ENCODE measurements at regions not wholly inside any gene's neighbourhood (a gene's known extent, or its start where the extent isn't known, plus 50 kb on each side); places are given as distances from the start of the nearest gene placed in this dataset.

- dilution Hi-C loops (cut with MboI; ENCODE audit: extremely low pct_ligation_motif_present, low sequenced_read_pairs) = no loop called here
- TF ChIP-seq CTCF (optimal IDR thresholded peaks at IDR 0.05 in 1 of 3, IDR thresholded peaks at IDR 0.05 in 1 of 3, conservative IDR thresholded peaks at IDR 0.05 in 1 of 3; ENCODE audit: extremely low read depth in 1 of 3, insufficient read depth in 2 of 3, low read length in 3 of 3) (peak in 1 of 3 experiments; percentile 13), EZH2 (IDR thresholded peaks at IDR 0.05; ENCODE audit: low read length) (no peak)
- H3K9me3 ChIP-seq (ENCODE audit: control insufficient read depth, low read depth, low read length) = no peaks in the 10 kb centered on the region
- no peaks in the 10 kb centered on the region for H3K27me3 ChIP-seq (ENCODE audit: control insufficient read depth, extremely low read depth, insufficient read depth, low read length)
- H3K4me3 ChIP-seq (ENCODE audit: control insufficient read depth in 2 of 3, extremely low read depth in 1 of 3, insufficient read depth in 2 of 3, low read depth in 1 of 3, low read length in 3 of 3) = no peak overlapping the region
- no peaks in the 10 kb centered on the region for H3K36me3 ChIP-seq (ENCODE audit: control insufficient read depth in 2 of 2, extremely low read depth in 1 of 2, insufficient read depth in 2 of 2, low read length in 2 of 2)
- H3K4me2 ChIP-seq (ENCODE audit: control insufficient read depth, extremely low read depth, insufficient read depth, low read depth, low read length) = no peak overlapping the region
- peaks cover 3% of the 10 kb centered on the region for H3K4me1 ChIP-seq (ENCODE audit: control insufficient read depth, extremely low read depth, insufficient read depth, low read length)
- no peaks in the 10 kb centered on the region for H3K9me1 ChIP-seq (ENCODE audit: control insufficient read depth, extremely low read depth, insufficient read depth, low read length)
- H3K27ac ChIP-seq (ENCODE audit: control insufficient read depth, insufficient read depth, low read length) = no peak overlapping the region
- no peak for DNase-seq (ENCODE audit: low read depth, low spot score)
- H4K20me1 ChIP-seq (ENCODE audit: control insufficient read depth, extremely low read depth, insufficient read depth, low read length) = no peaks in the 10 kb centered on the region
- no peaks in the 10 kb centered on the region for H3K79me2 ChIP-seq (ENCODE audit: control insufficient read depth, insufficient read depth, low read length)
- no peak overlapping the region for H2AFZ ChIP-seq (ENCODE audit: control insufficient read depth, low read length)
- H3K9ac ChIP-seq (ENCODE audit: control insufficient read depth, extremely low read depth, insufficient read depth, low read length) = no peak overlapping the region
- FAIRE-seq = no peak
These were observed 82.0 kb upstream of the FAM241A start for GRCh38 chr4:112063260-112063659.

- DNase-seq (ENCODE audit: low read depth, low spot score) = no peak
These were observed 76.1 kb upstream of the FAM241A start for GRCh38 chr4:112069110-112069509.

More at GRCh38 chr4:112069110-112069509, 76.1 kb upstream of the FAM241A start:
- dilution Hi-C loops (cut with MboI; ENCODE audit: extremely low pct_ligation_motif_present, low sequenced_read_pairs) = no loop called here
- Histone ChIP-seq H3K27ac (ENCODE audit: control insufficient read depth, insufficient read depth, low read length) (no peak overlapping the region), H3K4me3 (ENCODE audit: control insufficient read depth in 2 of 3, extremely low read depth in 1 of 3, insufficient read depth in 2 of 3, low read depth in 1 of 3, low read length in 3 of 3) (no peak overlapping the region), H3K36me3 (ENCODE audit: control insufficient read depth in 2 of 2, extremely low read depth in 1 of 2, insufficient read depth in 2 of 2, low read length in 2 of 2) (no peaks in the 10 kb centered on the region), H2AFZ (ENCODE audit: control insufficient read depth, low read length) (no peak overlapping the region), H4K20me1 (ENCODE audit: control insufficient read depth, extremely low read depth, insufficient read depth, low read length) (no peaks in the 10 kb centered on the region), H3K79me2 (ENCODE audit: control insufficient read depth, insufficient read depth, low read length) (no peaks in the 10 kb centered on the region), H3K9ac (ENCODE audit: control insufficient read depth, extremely low read depth, insufficient read depth, low read length) (no peak overlapping the region), H3K4me2 (ENCODE audit: control insufficient read depth, extremely low read depth, insufficient read depth, low read depth, low read length) (no peak overlapping the region), H3K27me3 (ENCODE audit: control insufficient read depth, extremely low read depth, insufficient read depth, low read length) (no peaks in the 10 kb centered on the region), H3K4me1 (ENCODE audit: control insufficient read depth, extremely low read depth, insufficient read depth, low read length) (no peaks in the 10 kb centered on the region), H3K9me1 (ENCODE audit: control insufficient read depth, extremely low read depth, insufficient read depth, low read length) (no peaks in the 10 kb centered on the region), H3K9me3 (ENCODE audit: control insufficient read depth, low read depth, low read length) (no peaks in the 10 kb centered on the region)
- TF ChIP-seq CTCF (optimal IDR thresholded peaks at IDR 0.05 in 1 of 3, IDR thresholded peaks at IDR 0.05 in 1 of 3, conservative IDR thresholded peaks at IDR 0.05 in 1 of 3; ENCODE audit: extremely low read depth in 1 of 3, insufficient read depth in 2 of 3, low read length in 3 of 3) = no peak
- TF ChIP-seq EZH2 (IDR thresholded peaks at IDR 0.05; ENCODE audit: low read length) = no peak
- FAIRE-seq = no peak

Data from keratinocyte (primary cell).